22Rv1 (cell line): ENCODE measurements at regions not wholly inside any gene's neighbourhood (a gene's known extent, or its start where the extent isn't known, plus 50 kb on each side); places are given as distances from the start of the nearest gene placed in this dataset.

ENCODE experiments used
- CTCF ChIP-seq: fragments of 450-650 bp; IDR thresholded peaks from 2 replicates; pipeline ENCODE4 v1.5.1; 2017; ENCODE audit warnings: mild to moderate bottlenecking
- ZFX ChIP-seq: fragments of 450-650 bp; IDR thresholded peaks from 2 replicates; pipeline ENCODE4 v1.6.1; 2017; ENCODE audit warnings: antibody characterized with exemption, borderline replicate concordance

DNA sequence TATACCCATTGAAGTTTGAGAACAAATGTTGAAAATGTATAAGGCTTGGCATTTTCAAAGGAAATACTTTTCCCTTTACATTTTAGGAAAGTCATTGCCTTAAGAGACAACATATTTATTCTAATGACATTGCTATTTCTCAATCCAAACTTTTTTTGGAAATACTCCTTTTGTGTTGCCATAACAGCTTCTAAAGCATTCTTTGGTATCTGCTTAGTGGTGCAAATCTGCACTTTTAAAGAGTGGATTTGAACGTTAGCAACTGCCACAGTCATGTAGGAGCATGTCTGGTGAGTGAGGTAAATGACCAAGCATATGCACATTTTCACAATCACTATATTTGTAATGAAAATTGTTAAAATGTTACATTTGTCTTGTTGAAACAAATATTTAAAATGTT, 124.4 kb upstream of the GORAB start:
- no peak for TF ChIP-seq CTCF
- TF ChIP-seq ZFX = no peak
